HEK293 (cell line): ENCODE measurements at regions not wholly inside any gene's neighbourhood (a gene's known extent, or its start where the extent isn't known, plus 50 kb on each side); places are given as distances from the start of the nearest gene placed in this dataset.

Experiments
- ZEB2 ChIP-seq: fragments of 450-650 bp; formaldehyde crosslinking; IDR thresholded peaks from 2 replicates; pipeline ENCODE4 v1.5.1; 2016; ENCODE audit warnings: missing biosample characterization, missing genetic modification characterization
- ZNF10 ChIP-seq: fragments of 450-650 bp; formaldehyde crosslinking; IDR thresholded peaks from 2 replicates; pipeline ENCODE4 v1.5.1; 2017; ENCODE audit warnings: missing biosample characterization, missing genetic modification characterization

GRCh38 chr5:149438711-149439132 lies 59.6 kb upstream of the IL17B start:
- TF ChIP-seq ZNF10 (tag by site-specific recombination): no peak
- TF ChIP-seq ZEB2 (tag by site-specific recombination): no peak
